K562 (cell line): ENCODE measurements at regions not wholly inside any gene's neighbourhood (a gene's known extent, or its start where the extent isn't known, plus 50 kb on each side); places are given as distances from the start of the nearest gene placed in this dataset.

Source experiments
- ATAC-seq: fragments of 200-7000 bp; cut with Tn5 transposase; 3 replicates; pipeline ENCODE4 v1.9.1; 2020; ENCODE audit warnings: moderate library complexity
- BruUV-seq: library from RNA; stranded (reverse); fragments of 400-500 nt; replicated peaks from 2 replicates; lab custom pipeline; 2021; lab: Mats Ljungman, UMichigan
- CTCF ChIA-PET: fragments of 300-600 bp; formaldehyde crosslinking; extraction: SDS; loops from one replicate; lab custom pipeline; 2021; ENCODE audit warnings: low intra/inter-chr PET ratio; lab: Yijun Ruan, JAX
- POLR2A ChIA-PET: fragments of 300-600, 350-650 bp; sonication (Branson Sonifier 250); formaldehyde crosslinking; extraction: SDS; loops from one replicate; lab custom pipeline; 2021; ENCODE audit warnings: antibody characterized with exemption, inconsistent platforms; lab: Yijun Ruan, JAX
- DNase-seq, 4 experiments: peaks; one replicate each; pipeline versions ENCODE4 v3.0.0 to v3.0.0-alpha.2; 2011 to 2018; ENCODE audit warnings: low spot score in 3 of 4, mixed read lengths in 3 of 4; ENCODE audit errors: extremely low read depth in 1 of 4
- FAIRE-seq: peaks from 2 replicates; lab custom pipeline; 2011; peaks lifted over from hg19 to GRCh38; lab: Jason Lieb, UNC
- H2AFZ ChIP-seq: 2 replicates; pipeline ENCODE4 v1.6.0; 2011; ENCODE audit warnings: low read depth, low read length, control low read depth, inconsistent platforms
- H3K27ac ChIP-seq: fragments of 200-600 bp; 3 replicates; pipeline ENCODE4 v1.8.0; 2011; ENCODE audit warnings: low read depth, mild to moderate bottlenecking, control low read depth, inconsistent platforms, low read length, moderate library complexity, mixed read lengths; ENCODE audit errors: extremely low read depth
- H3K27me3 ChIP-seq, 2 experiments: fragments of 300-600 bp in 1 of 2; 2 replicates in 1 of 2; 3 replicates in 1 of 2; pipeline versions ENCODE4 v1.6.0 to v1.8.0; 2011; ENCODE audit warnings: inconsistent platforms in 2 of 2, low read length in 2 of 2, mild to moderate bottlenecking in 1 of 2, mixed read lengths in 1 of 2, moderate library complexity in 1 of 2; ENCODE audit not compliant: control insufficient read depth in 2 of 2, insufficient read depth in 2 of 2
- H3K36me3 ChIP-seq: fragments of 300-600 bp; 3 replicates; pipeline ENCODE4 v1.8.0; 2011; ENCODE audit warnings: mild to moderate bottlenecking, low read length, inconsistent platforms; ENCODE audit not compliant: control insufficient read depth, insufficient read depth
- H3K4me1 ChIP-seq, 2 experiments: fragments of 200-600 bp in 1 of 2; replicated peaks in 1 of 2; 2 replicates in 1 of 2; 3 replicates in 1 of 2; pipeline versions ENCODE4 v1.5.1 to v1.8.0; 2011; ENCODE audit warnings: inconsistent platforms in 2 of 2, low read length in 2 of 2, mild to moderate bottlenecking in 1 of 2, mixed read lengths in 1 of 2, moderate library complexity in 1 of 2; ENCODE audit not compliant: control insufficient read depth in 2 of 2, insufficient read depth in 2 of 2
- H3K4me2 ChIP-seq: 2 replicates; pipeline ENCODE4 v1.6.1; 2011; ENCODE audit warnings: low read length, control low read depth, inconsistent platforms, mixed read lengths; ENCODE audit not compliant: insufficient read depth
- H3K4me3 ChIP-seq: fragments of 200-600 bp; sonication (generic), shearing (Covaris generic); 2 replicates; pipeline ENCODE4 v1.5.1; 2016; ENCODE audit warnings: control low read depth, inconsistent platforms
- H3K79me2 ChIP-seq: fragments of 200-600 bp; 3 replicates; pipeline ENCODE4 v1.8.0; 2011; ENCODE audit warnings: low read length, inconsistent platforms; ENCODE audit not compliant: control insufficient read depth, insufficient read depth
- H3K9ac ChIP-seq, 2 experiments: 2 replicates each; pipeline versions ENCODE4 v1.6.0 to v1.6.1; 2011; ENCODE audit warnings: low read depth in 2 of 2, low read length in 2 of 2, control low read depth in 1 of 2, inconsistent platforms in 1 of 2, mild to moderate bottlenecking in 1 of 2, mixed read lengths in 1 of 2; ENCODE audit not compliant: insufficient read depth in 1 of 2
- H3K9me1 ChIP-seq: one replicate; pipeline ENCODE4 v1.6.0; 2011; ENCODE audit warnings: inconsistent platforms, mild to moderate bottlenecking, low read length, moderate library complexity; ENCODE audit not compliant: control insufficient read depth, insufficient read depth
- H3K9me3 ChIP-seq: replicated peaks from 2 replicates; pipeline ENCODE4 v1.5.1; 2011; ENCODE audit warnings: low read depth, low read length, inconsistent platforms; ENCODE audit not compliant: control insufficient read depth, insufficient read depth
- H4K20me1 ChIP-seq: replicated peaks from 2 replicates; pipeline ENCODE4 v1.6.1; 2011; ENCODE audit warnings: low read length, inconsistent platforms, mixed read lengths; ENCODE audit not compliant: control insufficient read depth, insufficient read depth
- GTF2A2 ChIP-seq: IDR thresholded peaks from 2 replicates; pipeline ENCODE4 v1.6.1; 2016; ENCODE audit warnings: mild to moderate bottlenecking, missing genetic modification characterization, missing compliant biosample characterization
- HDAC1 ChIP-seq, 2 experiments: fragments of 450-650 bp; IDR thresholded peaks; 2 replicates each; pipeline ENCODE4 v1.6.1; 2016 to 2017; ENCODE audit warnings: inconsistent platforms in 1 of 2, mild to moderate bottlenecking in 1 of 2, moderate library complexity in 1 of 2
- KDM5B ChIP-seq: fragments of 200-600 bp; sonication (generic); IDR thresholded peaks from 2 replicates; pipeline ENCODE4 v1.6.1; 2012; ENCODE audit warnings: low read depth, mild to moderate bottlenecking, moderate library complexity, low read length, control low read depth, inconsistent platforms; ENCODE audit not compliant: insufficient replicate concordance
- RBM39 ChIP-seq: fragments of 200-400 bp; formaldehyde crosslinking; optimal IDR thresholded peaks from 2 replicates; pipeline ENCODE3; 2018; ENCODE audit warnings: low read depth, low read length
- ZKSCAN3 ChIP-seq: fragments of 250-450 bp; sonication (Bioruptor Pico); IDR thresholded peaks from 2 replicates; pipeline ENCODE4 v1.4.0; 2020
- ZNF140 ChIP-seq: fragments of 250-450 bp; sonication (Bioruptor Pico); IDR thresholded peaks from 2 replicates; pipeline ENCODE4 v1.8.0; 2021; ENCODE audit warnings: moderate library complexity, mild to moderate bottlenecking, inconsistent platforms
- ZNF143 ChIP-seq: sonication (generic); formaldehyde crosslinking; IDR thresholded peaks from 2 replicates; pipeline ENCODE4 v1.9.0; 2022; ENCODE audit warnings: mild to moderate bottlenecking, missing genetic modification reagents
- ZNF511 ChIP-seq: sonication (generic); formaldehyde crosslinking; IDR thresholded peaks from 2 replicates; pipeline ENCODE4 v1.8.0; 2022; ENCODE audit warnings: mild to moderate bottlenecking, missing genetic modification reagents
- WGBS: fragments of 100-300 bp; shearing (Covaris generic); methylation state at CpG from one replicate; pipeline ENCODE4 v1.1.6; 2016; ENCODE audit warnings: low coverage, mixed read lengths; ENCODE audit not compliant: insufficient coverage; ENCODE audit errors: missing lambda C conversion rate; 5-methylcytosine and 5-hydroxymethylcytosine counted together
- in situ Hi-C: fragments of 300-500 bp; cut with MboI; formaldehyde crosslinking; loops from 4 replicates; pipeline ENCODE4 v1.15.0; 2018; ENCODE audit warnings: inconsistent platforms, mixed read lengths
- intact Hi-C: fragments of 100-400 bp; cut with micrococcal nuclease; formaldehyde crosslinking; loops from 2 replicates; pipeline ENCODE4 v1.14.2; 2022
- TF ChIP-seq, protein P1 (sequence below): sonication (generic); formaldehyde crosslinking; IDR thresholded peaks from 2 replicates; pipeline ENCODE4 v1.8.1; 2023; ENCODE audit warnings: mild to moderate bottlenecking, missing genetic modification reagents, moderate library complexity
- TF ChIP-seq, protein P2 (sequence below): fragments of 450-650 bp; IDR thresholded peaks from 2 replicates; pipeline ENCODE4 v1.7.1; 2018; ENCODE audit warnings: mild to moderate bottlenecking, low read depth; ENCODE audit not compliant: partially characterized antibody

DNA sequence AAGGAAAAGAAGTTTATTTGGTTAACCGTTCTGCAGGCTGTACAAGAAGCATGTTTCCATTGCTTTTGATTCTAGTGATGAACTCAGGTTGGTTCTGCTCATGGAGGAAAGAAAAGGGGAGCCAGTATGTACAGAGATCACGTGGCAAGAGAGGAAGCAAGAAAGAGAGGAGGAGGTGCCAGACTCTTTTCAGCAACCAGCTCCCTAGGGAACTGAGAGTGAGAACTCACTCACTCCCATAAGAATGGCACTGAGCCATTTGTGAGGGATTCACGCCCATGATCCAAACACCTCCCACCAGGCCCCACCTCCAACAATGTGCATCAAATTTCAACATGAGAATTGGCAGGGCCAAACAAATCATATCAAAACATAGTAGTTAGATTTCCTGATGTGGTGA is 649.1 kb downstream of the EPM2A start:
- DNase-seq: no peak
- WGBS: 0% methylated on average over 3 of the region's 3 CpGs
- no peak overlapping the region for H3K4me2 ChIP-seq
- POLR2A ChIA-PET: no interaction called here
- BruUV-seq: no TSS peak
- no peaks in the 10 kb centered on the region for H3K79me2 ChIP-seq
- H3K4me1 ChIP-seq: no peaks in the 10 kb centered on the region
- ATAC-seq: no peak
- FAIRE-seq: no peak
- no peak overlapping the region for H3K4me3 ChIP-seq
- H3K36me3 ChIP-seq: no peaks in the 10 kb centered on the region
- intact Hi-C loops: no loop called here
- no peaks in the 10 kb centered on the region for H3K9me3 ChIP-seq
- in situ Hi-C loops: no loop called here
- H4K20me1 ChIP-seq: no peaks in the 10 kb centered on the region
- H3K27ac ChIP-seq: no peak overlapping the region
- CTCF ChIA-PET: no interaction called here
- no peak overlapping the region for H2AFZ ChIP-seq
- TF ChIP-seq ZNF143 (CRISPR knock-in tag) (no peak), ZNF140 (CRISPR knock-in tag) (no peak), GTF2A2 (no peak), KDM5B (no peak), ZNF511 (CRISPR knock-in tag) (no peak), ZKSCAN3 (CRISPR knock-in tag) (no peak), HDAC1 (IDR thresholded peaks at IDR 0.05) (no peak), RBM39 (no peak)
- TF ChIP-seq, protein P1, sequence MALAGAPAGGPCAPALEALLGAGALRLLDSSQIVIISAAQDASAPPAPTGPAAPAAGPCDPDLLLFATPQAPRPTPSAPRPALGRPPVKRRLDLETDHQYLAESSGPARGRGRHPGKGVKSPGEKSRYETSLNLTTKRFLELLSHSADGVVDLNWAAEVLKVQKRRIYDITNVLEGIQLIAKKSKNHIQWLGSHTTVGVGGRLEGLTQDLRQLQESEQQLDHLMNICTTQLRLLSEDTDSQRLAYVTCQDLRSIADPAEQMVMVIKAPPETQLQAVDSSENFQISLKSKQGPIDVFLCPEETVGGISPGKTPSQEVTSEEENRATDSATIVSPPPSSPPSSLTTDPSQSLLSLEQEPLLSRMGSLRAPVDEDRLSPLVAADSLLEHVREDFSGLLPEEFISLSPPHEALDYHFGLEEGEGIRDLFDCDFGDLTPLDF (CRISPR knock-in tag): no peak
- TF ChIP-seq, protein P2, sequence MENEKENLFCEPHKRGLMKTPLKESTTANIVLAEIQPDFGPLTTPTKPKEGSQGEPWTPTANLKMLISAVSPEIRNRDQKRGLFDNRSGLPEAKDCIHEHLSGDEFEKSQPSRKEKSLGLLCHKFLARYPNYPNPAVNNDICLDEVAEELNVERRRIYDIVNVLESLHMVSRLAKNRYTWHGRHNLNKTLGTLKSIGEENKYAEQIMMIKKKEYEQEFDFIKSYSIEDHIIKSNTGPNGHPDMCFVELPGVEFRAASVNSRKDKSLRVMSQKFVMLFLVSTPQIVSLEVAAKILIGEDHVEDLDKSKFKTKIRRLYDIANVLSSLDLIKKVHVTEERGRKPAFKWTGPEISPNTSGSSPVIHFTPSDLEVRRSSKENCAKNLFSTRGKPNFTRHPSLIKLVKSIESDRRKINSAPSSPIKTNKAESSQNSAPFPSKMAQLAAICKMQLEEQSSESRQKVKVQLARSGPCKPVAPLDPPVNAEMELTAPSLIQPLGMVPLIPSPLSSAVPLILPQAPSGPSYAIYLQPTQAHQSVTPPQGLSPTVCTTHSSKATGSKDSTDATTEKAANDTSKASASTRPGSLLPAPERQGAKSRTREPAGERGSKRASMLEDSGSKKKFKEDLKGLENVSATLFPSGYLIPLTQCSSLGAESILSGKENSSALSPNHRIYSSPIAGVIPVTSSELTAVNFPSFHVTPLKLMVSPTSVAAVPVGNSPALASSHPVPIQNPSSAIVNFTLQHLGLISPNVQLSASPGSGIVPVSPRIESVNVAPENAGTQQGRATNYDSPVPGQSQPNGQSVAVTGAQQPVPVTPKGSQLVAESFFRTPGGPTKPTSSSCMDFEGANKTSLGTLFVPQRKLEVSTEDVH: no peak
- TF ChIP-seq, all 486 proteins: peak for 0
- no peaks in the 10 kb centered on the region for H3K9me1 ChIP-seq
- no peak overlapping the region for H3K9ac ChIP-seq
- no peaks in the 10 kb centered on the region for H3K27me3 ChIP-seq
